GM21381 (cell line): ENCODE measurements at regions not wholly inside any gene's neighbourhood (a gene's known extent, or its start where the extent isn't known, plus 50 kb on each side); places are given as distances from the start of the nearest gene placed in this dataset.

Experiments
- ATAC-seq: cut with Tn5 transposase; IDR thresholded peaks from one replicate; pipeline ENCODE4 v1.9.1; 2021; ENCODE audit warnings: mild to moderate bottlenecking, moderate library complexity; ENCODE audit not compliant: unreplicated experiment

GRCh38 chr5:168214071-168214470 is 77.4 kb upstream of the WWC1 start:
- ATAC-seq: no peak

DNA sequence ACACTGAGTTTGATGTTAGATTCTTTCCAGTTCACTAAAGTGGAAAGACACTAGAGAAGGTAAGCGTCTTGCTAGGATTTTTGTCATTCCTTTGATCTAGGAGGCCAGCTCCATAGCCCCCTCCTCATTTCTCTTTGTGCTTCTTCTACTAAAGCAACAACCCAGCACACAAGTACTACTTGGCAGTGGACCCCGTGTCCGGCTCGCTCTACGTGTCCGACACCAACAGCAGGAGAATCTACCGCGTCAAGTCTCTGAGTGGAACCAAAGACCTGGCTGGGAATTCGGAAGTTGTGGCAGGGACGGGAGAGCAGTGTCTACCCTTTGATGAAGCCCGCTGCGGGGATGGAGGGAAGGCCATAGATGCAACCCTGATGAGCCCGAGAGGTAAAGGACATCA is 76.6 kb upstream of the WWC1 start:
- ATAC-seq: no peak

- no peak for ATAC-seq
These were observed 75.8 kb upstream of the WWC1 start for GRCh38 chr5:168215646-168216045.

DNA sequence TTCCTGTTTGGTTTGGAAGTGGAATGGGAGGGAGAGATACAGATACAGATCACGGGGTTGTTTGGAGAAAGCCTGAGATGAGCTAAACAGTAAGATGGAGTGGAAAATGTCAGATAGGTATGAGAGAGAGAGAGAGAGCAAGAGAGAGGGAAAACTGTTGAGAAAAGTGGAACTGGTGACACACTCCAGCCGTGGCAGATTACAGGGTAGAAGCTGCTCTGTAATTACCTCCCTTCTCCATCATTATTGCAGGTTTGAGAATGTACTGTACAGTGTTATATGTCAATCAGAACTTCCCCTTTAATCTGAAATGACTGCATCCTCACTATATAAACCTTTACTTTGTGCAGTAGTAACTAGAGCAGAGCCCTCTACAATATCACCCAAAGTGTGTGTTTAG is 74.5 kb upstream of the WWC1 start:
- ATAC-seq: no peak

GRCh38 chr5:168217497-168217896 is 73.9 kb upstream of the WWC1 start:
- no peak for ATAC-seq

- ATAC-seq: no peak
These were observed 72.7 kb upstream of the WWC1 start for GRCh38 chr5:168218746-168219145.

- ATAC-seq: peak; percentile 93
These were observed 71.7 kb upstream of the WWC1 start for GRCh38 chr5:168219515-168220410.

DNA sequence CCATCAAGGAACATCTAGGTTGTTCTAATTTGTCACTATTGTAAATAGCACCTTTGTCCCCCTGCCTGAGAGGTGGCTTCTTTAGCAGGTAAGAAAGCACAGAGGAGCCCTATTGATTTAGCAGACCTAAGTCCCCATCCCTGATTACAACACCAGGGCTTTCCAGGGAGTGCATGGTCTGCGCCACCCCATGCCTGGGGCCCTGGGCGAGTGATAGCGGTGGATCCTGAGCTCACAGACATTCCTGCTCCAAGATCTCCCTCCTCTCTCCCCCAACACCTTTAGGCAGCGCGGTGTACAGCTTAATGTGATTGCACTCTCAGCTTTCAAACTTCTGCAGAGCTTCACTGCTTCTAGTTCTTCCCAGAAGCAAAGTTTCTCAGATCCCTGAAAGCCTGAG is 67.4 kb upstream of the WWC1 start:
- no peak for ATAC-seq

DNA sequence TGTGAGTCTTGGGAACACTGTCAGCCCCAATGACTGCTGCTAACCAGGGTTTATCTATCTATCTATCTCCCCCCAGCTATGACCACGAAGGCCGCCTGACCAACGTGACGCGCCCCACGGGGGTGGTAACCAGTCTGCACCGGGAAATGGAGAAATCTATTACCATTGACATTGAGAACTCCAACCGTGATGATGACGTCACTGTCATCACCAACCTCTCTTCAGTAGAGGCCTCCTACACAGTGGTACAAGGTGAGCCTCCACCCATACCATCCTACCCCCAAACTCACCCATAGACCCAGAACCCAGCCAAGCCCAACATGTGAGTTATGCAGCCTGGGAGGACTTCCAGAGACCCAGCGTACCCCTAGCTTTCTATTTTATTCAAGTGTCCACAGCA is 65.4 kb upstream of the WWC1 start:
- ATAC-seq: no peak

DNA sequence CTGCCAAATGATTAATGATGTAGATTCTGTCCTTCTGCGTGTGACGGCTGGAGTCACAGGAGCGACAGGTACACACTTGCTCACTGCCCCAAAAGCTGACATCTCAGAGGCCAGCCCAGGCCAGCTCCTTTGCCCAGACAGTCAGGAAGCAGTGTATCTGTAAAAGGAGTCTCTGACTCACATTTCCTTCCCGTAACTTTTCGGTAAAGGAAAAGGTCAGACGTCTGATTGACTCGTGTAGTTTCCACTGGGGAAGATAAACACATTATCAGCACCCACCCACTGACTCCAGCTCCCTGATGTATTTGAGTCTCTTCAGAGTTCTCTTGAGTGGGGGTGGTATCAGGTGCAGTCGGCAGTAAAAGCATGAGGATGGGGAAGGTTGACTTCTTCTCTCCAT is 64.4 kb upstream of the WWC1 start:
- ATAC-seq: no peak

GRCh38 chr5:168227973-168228615 is 63.4 kb upstream of the WWC1 start:
- ATAC-seq: peak; percentile 100

DNA sequence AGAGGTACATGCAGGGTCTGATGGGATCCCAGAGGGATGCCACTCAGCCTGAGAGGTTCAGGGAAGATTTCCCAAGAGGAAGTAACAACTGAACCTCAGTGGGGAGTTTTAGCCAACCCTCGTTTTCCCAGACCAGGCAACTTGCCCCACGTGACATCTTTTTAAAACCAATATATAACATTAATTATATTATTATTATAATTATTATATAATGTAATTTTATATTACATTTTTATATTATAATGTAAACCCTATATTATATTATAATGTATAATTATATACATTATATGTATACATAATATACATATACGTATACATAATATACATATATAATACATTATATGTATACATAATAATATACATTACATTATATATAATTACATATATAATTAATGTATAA is 62.8 kb upstream of the WWC1 start:
- no peak for ATAC-seq

- no peak for ATAC-seq
These were observed 57.3 kb upstream of the WWC1 start for GRCh38 chr5:168234133-168234532.

- ATAC-seq: no peak
These were observed 53.0 kb upstream of the WWC1 start for GRCh38 chr5:168238463-168238862.

DNA sequence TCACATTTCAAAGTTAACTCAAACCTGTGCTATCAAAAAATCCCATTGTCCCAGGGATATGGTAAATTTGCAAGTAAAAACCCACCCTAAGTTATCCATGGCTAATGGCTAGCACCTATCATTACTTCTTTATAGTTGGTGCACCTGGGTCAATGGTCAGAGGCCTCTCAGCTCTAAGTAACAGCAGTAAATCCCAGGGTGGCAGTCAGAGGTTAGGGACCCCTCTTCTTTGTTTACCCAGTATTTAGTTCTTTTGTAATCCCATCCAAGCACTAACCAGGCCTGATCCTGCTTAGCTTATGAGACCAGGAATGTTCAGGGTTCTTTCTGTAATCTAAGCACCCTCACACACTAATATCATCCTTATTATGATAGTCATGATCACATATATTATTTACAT is 52.1 kb upstream of the WWC1 start:
- no peak for ATAC-seq
